ENCODE measurements at regions not wholly inside any gene's neighbourhood (a gene's known extent, or its start where the extent isn't known, plus 50 kb on each side); places are given as distances from the start of the nearest gene placed in this dataset.

DNA sequence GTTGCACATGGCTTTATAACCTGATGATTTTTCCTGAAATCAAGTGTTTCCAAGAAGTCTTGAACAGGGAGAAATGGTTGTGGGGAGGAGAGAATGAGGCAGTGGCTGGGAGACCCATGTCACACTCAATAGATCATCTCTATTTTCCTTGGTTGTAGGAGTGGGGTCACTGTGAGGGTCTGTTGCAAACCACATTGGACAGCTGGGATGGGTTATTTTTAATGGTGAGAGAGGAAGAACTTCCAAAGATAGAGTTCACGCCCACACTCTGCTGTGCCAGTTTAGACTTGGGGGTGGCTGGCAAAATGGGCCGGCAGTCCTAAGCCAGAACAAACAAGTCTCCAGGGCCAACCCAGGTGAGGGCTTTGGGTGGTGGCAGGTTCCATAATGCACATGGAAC, 196.2 kb upstream of the ADRA1D start:
- H3K27ac Mint-ChIP-seq (ENCODE audit: unreplicated experiment), result no peak overlapping the region
- H3K4me1 ChIP-seq, result peaks cover 5% of the 10 kb centered on the region
- ChIA-PET CTCF (no interaction called here), POLR2A (no interaction called here)
- no peaks in the 10 kb centered on the region for H3K36me3 ChIP-seq (ENCODE audit: control insufficient read depth, insufficient read depth, low read length)
- intact Hi-C loops (cut with micrococcal nuclease; ENCODE audit: unreplicated experiment), result no loop called here
- H3K4me3 Mint-ChIP-seq (ENCODE audit: unreplicated experiment), result no peak overlapping the region
- BruUV-seq (replicated peaks), result no TSS peak
- no peaks in the 10 kb centered on the region for H3K27me3 ChIP-seq (replicated peaks; ENCODE audit: control insufficient read depth, insufficient read depth, low read length)
- peaks cover 11% of the 10 kb centered on the region for H3K9me3 Mint-ChIP-seq (ENCODE audit: unreplicated experiment)
- peaks cover 8% of the 10 kb centered on the region; the same call in 1 of the 2 replicates for H3K9me3 ChIP-seq
- H3K4me1 Mint-ChIP-seq (ENCODE audit: low read depth, unreplicated experiment), result no peaks in the 10 kb centered on the region
- no peaks in the 10 kb centered on the region for H3K27me3 Mint-ChIP-seq (ENCODE audit: insufficient read depth, unreplicated experiment)
- DNase-seq, result no peak
- no peak overlapping the region for H3K4me3 ChIP-seq (ENCODE audit: low read depth, low read length)
- H3K36me3 Mint-ChIP-seq (ENCODE audit: insufficient read depth, unreplicated experiment), result no peaks in the 10 kb centered on the region
- TF ChIP-seq, protein P1, sequence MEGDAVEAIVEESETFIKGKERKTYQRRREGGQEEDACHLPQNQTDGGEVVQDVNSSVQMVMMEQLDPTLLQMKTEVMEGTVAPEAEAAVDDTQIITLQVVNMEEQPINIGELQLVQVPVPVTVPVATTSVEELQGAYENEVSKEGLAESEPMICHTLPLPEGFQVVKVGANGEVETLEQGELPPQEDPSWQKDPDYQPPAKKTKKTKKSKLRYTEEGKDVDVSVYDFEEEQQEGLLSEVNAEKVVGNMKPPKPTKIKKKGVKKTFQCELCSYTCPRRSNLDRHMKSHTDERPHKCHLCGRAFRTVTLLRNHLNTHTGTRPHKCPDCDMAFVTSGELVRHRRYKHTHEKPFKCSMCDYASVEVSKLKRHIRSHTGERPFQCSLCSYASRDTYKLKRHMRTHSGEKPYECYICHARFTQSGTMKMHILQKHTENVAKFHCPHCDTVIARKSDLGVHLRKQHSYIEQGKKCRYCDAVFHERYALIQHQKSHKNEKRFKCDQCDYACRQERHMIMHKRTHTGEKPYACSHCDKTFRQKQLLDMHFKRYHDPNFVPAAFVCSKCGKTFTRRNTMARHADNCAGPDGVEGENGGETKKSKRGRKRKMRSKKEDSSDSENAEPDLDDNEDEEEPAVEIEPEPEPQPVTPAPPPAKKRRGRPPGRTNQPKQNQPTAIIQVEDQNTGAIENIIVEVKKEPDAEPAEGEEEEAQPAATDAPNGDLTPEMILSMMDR (IDR thresholded peaks at IDR 0.05; ENCODE audit: insufficient read depth in 1 of 2, low read depth in 1 of 2, low read length in 1 of 2, severe bottlenecking in 1 of 2, unreplicated experiment in 1 of 2), result no peak

DNA sequence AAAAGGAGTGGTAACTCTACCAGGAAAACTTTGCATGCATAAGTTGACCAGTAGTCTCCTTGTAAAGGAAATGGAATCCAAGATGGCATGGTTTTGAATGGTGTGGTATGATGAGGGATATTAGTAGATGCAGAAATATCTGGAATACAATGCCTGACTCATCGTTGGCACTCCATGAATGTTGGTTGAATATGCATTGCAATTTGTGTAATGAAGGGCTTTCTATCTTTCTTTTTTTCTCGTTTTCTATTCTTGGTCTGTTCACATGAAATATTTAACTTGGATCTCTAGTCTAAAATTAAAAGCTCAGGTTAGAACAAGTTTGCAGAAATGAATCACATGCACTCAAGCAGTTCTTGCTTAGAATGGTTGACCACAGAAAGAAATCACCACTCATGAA, 195.3 kb upstream of the ADRA1D start:
- H3K27me3 Mint-ChIP-seq (ENCODE audit: insufficient read depth, unreplicated experiment), result no peaks in the 10 kb centered on the region
- H3K4me1 Mint-ChIP-seq (ENCODE audit: low read depth, unreplicated experiment), result no peaks in the 10 kb centered on the region
- H3K4me1 ChIP-seq, result no peaks in the 10 kb centered on the region
- H3K27me3 ChIP-seq (replicated peaks; ENCODE audit: control insufficient read depth, insufficient read depth, low read length), result no peaks in the 10 kb centered on the region
- no peak overlapping the region for H3K4me3 ChIP-seq (ENCODE audit: low read depth, low read length)
- DNase-seq, result no peak
- no peak overlapping the region for H3K27ac Mint-ChIP-seq (ENCODE audit: unreplicated experiment)
- TF ChIP-seq, protein P1 (IDR thresholded peaks at IDR 0.05; ENCODE audit: insufficient read depth in 1 of 2, low read depth in 1 of 2, low read length in 1 of 2, severe bottlenecking in 1 of 2, unreplicated experiment in 1 of 2), result no peak
- ChIA-PET POLR2A (no interaction called here), CTCF (no interaction called here)
- no peaks in the 10 kb centered on the region for H3K36me3 ChIP-seq (ENCODE audit: control insufficient read depth, insufficient read depth, low read length)
- BruUV-seq (replicated peaks), result no TSS peak
- peaks cover 11% of the 10 kb centered on the region for H3K9me3 Mint-ChIP-seq (ENCODE audit: unreplicated experiment)
- H3K9me3 ChIP-seq, result peaks cover 8% of the 10 kb centered on the region; the same call in 1 of the 2 replicates
- no peak overlapping the region for H3K4me3 Mint-ChIP-seq (ENCODE audit: unreplicated experiment)
- H3K36me3 Mint-ChIP-seq (ENCODE audit: insufficient read depth, unreplicated experiment), result no peaks in the 10 kb centered on the region
- intact Hi-C loops (cut with micrococcal nuclease; ENCODE audit: unreplicated experiment), result no loop called here

DNA sequence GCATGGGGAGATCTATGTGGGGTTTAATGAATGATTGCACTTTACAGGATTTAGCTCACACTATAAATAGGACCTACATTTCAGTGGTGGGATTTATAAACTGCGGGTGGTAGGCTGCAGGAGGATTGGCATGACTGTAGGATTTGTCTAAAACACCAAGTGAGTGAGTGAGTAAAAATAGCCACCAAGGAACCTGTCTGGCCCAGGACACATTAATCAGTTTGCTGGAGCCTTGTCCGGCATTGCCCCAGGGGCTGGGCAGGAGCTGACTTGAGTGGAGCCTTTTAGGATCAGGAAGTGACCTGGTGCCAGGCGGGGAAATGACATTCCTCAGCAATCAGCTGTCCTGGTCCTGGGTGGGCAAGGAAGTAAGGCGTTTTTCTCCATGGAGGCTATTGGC, 193.9 kb upstream of the ADRA1D start:
- Mint-ChIP-seq H3K4me3 (ENCODE audit: unreplicated experiment) (no peak overlapping the region), H3K9me3 (ENCODE audit: unreplicated experiment) (peaks cover 11% of the 10 kb centered on the region), H3K27ac (ENCODE audit: unreplicated experiment) (no peak overlapping the region), H3K36me3 (ENCODE audit: insufficient read depth, unreplicated experiment) (no peaks in the 10 kb centered on the region), H3K4me1 (ENCODE audit: low read depth, unreplicated experiment) (no peaks in the 10 kb centered on the region), H3K27me3 (ENCODE audit: insufficient read depth, unreplicated experiment) (no peaks in the 10 kb centered on the region)
- Histone ChIP-seq H3K27me3 (replicated peaks; ENCODE audit: control insufficient read depth, insufficient read depth, low read length) (no peaks in the 10 kb centered on the region), H3K4me1 (no peaks in the 10 kb centered on the region), H3K9me3 (peaks cover 8% of the 10 kb centered on the region; the same call in 1 of the 2 replicates), H3K4me3 (ENCODE audit: low read depth, low read length) (no peak overlapping the region), H3K36me3 (ENCODE audit: control insufficient read depth, insufficient read depth, low read length) (no peaks in the 10 kb centered on the region)
- POLR2A ChIA-PET, result no interaction called here
- BruUV-seq (replicated peaks), result no TSS peak
- intact Hi-C loops (cut with micrococcal nuclease; ENCODE audit: unreplicated experiment), result no loop called here
- DNase-seq, result peak in 1 of 2 experiments; percentile 55
- TF ChIP-seq, protein P1 (IDR thresholded peaks at IDR 0.05; ENCODE audit: insufficient read depth in 1 of 2, low read depth in 1 of 2, low read length in 1 of 2, severe bottlenecking in 1 of 2, unreplicated experiment in 1 of 2), result no peak
- CTCF ChIA-PET, result no interaction called here

Measured in Caco-2 (cell line).